GM10266 (cell line): ENCODE measurements at regions not wholly inside any gene's neighbourhood (a gene's known extent, or its start where the extent isn't known, plus 50 kb on each side); places are given as distances from the start of the nearest gene placed in this dataset.

Experiments
- DNase-seq: peaks from one replicate; pipeline ENCODE4 v3.0.0; 2012; ENCODE audit errors: extremely low spot score
- TF ChIP-seq, protein P1 (sequence below): IDR thresholded peaks from 2 replicates; pipeline ENCODE4 v1.5.1; 2012; ENCODE audit warnings: mild to moderate bottlenecking, low read depth; ENCODE audit not compliant: control insufficient read depth, insufficient read depth; ENCODE audit errors: missing control alignments

- TF ChIP-seq, protein P1, sequence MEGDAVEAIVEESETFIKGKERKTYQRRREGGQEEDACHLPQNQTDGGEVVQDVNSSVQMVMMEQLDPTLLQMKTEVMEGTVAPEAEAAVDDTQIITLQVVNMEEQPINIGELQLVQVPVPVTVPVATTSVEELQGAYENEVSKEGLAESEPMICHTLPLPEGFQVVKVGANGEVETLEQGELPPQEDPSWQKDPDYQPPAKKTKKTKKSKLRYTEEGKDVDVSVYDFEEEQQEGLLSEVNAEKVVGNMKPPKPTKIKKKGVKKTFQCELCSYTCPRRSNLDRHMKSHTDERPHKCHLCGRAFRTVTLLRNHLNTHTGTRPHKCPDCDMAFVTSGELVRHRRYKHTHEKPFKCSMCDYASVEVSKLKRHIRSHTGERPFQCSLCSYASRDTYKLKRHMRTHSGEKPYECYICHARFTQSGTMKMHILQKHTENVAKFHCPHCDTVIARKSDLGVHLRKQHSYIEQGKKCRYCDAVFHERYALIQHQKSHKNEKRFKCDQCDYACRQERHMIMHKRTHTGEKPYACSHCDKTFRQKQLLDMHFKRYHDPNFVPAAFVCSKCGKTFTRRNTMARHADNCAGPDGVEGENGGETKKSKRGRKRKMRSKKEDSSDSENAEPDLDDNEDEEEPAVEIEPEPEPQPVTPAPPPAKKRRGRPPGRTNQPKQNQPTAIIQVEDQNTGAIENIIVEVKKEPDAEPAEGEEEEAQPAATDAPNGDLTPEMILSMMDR = no peak
- DNase-seq = no peak
Measured at GRCh38 chr9:18235181-18235908, 238.6 kb upstream of the ADAMTSL1 start.

DNA sequence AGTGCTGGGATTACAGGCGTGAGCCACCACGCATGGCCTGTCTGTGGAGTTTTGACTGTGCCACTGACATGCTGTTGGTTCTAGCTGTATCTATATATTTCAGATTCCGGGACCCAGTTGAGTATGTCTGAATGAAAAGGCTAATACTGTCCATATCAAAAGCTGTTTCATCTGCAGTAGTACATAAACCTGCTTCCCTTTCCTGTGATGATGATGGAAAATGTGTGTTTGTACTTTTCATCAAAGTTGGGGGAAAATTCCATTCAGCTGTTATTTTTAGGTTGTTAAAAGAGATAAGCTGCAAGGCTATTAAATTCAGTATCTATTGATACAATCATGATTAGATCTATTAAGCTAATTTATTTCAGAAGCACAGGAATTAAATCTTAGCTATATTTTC lies 237.6 kb upstream of the ADAMTSL1 start:
- TF ChIP-seq, protein P1 = no peak
- no peak for DNase-seq

DNA sequence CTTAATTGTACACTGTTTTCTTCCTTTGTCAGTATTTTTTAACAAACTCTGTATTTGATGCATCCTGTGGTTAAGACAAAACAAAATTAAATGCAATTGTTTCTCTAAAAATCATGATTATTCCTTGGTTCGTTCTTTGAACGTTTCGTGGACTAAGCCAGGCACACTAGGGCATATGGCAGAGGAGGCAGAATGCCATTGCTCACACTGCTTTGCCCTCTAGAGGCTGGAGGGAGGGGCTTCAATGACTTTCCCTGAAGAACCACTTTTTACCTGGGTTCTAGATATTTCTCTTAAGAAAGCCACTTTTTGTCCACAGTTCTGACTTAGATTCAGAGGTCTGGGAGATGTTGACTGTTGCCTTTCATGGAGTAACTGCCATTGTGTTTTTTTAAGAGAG lies 236.2 kb upstream of the ADAMTSL1 start:
- no peak for DNase-seq
- TF ChIP-seq, protein P1 = no peak

DNA sequence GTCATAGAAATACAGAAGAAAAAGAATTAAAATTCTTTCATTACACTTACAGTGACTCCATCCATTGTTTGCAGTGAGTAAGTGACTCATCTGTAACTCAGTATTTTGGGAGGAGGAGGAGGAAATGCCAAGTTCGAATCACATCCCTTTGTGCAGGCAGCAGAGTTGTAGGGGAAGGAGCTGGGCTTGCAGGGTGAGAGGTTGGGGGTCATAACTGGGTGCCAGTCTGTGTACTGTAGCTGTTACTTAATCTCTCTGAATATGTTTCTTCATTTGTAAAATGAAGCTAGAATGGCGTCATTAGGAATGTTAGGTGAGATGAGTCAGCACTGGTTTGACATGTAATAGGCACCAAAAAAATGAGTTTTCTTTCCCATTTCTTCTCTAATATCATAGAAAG lies 235.7 kb upstream of the ADAMTSL1 start:
- DNase-seq = no peak
- TF ChIP-seq, protein P1 = no peak

DNA sequence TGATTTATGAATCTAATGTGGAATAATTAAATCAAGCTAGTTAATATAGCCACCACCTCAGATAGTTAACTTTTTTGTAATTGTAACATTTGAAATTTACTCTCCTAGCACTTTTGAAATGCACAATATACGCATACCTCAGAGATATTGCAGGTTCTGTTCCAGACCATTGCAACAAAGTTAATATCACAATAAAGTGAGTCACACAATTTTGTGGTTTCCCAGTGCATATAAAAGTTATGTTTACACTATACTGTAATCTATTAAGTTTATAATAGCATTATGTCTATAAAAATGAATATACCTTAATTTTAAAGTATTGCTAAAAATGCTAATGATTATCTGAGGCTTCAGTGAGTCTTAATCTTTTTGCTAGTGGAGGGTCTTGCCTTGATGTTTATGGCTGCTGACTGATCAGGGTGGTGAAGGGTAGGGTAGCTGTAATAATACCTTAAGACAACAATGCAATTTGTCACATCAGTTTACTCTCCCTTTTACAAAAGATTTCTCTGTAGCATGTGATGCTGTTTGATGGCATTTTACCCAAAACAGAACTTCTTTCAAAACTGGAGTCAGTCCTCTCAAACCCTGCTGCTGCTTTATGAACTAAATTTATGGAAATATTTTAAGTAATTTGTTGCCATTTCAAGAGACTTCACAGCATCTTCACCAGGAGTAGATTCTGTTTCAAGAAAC lies 235.1 kb upstream of the ADAMTSL1 start:
- TF ChIP-seq, protein P1 = no peak
- DNase-seq = no peak

DNA sequence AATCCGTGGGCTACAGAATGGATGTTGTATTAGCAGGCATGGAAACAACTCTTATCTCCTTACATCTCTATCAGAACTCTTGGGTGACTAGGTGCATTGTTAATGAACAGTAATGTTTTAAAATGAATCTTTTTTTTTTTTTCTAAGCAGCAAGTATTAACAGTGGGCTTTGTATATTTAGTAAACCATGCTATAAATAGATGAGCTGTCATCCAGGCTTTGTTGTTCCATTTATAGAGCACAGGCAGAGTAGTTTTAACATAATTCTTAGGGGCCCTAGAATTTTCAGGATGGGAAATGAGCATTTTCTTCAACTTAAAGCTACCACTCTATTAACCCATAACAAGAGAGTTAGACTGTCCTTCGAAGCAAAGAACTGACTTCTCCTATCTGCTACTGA lies 233.7 kb upstream of the ADAMTSL1 start:
- TF ChIP-seq, protein P1 = no peak
- no peak for DNase-seq

DNA sequence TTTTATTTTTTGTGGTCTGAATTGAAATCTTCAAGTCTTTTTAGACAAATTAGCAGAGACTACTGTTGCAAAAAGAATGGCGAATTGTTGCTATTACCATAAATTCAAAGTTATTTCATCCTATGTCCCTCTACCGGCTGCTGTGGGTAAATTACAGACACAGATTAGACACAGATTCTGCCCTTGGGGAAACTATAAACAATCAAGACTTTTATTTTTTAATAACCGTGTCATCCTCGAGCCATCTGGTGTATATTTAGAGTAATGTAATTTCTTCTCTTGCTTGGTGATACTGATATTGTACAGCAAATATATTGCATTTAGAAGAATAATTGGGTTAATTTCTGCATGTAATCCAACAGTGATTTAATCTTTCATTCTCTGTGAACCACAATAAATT lies 228.0 kb upstream of the ADAMTSL1 start:
- no peak for DNase-seq
- TF ChIP-seq, protein P1 = no peak
